ENCODE measurements at regions not wholly inside any gene's neighbourhood (a gene's known extent, or its start where the extent isn't known, plus 50 kb on each side); places are given as distances from the start of the nearest gene placed in this dataset.

- Histone ChIP-seq H3K27me3 (no peaks in the 10 kb centered on the region), H3K4me1 (no peaks in the 10 kb centered on the region), H3K36me3 (no peaks in the 10 kb centered on the region), H3K27ac (no peak overlapping the region), H3K4me3 (no peak overlapping the region), H3K9me3 (no peaks in the 10 kb centered on the region)
- 28% methylated on average over 6 of the region's 6 CpGs for WGBS
- TF ChIP-seq EP300 (IDR thresholded peaks at IDR 0.05) (no peak), POLR2AphosphoS5 (IDR thresholded peaks at IDR 0.05) (no peak), POLR2A (IDR thresholded peaks at IDR 0.05) (no peak), CTCF (IDR thresholded peaks at IDR 0.05) (no peak)
- DNase-seq (ENCODE audit: low spot score in 2 of 2) = no peak
Observed at GRCh38 chr21:41010101-41010435, 157.9 kb upstream of the BACE2 start.

- TF ChIP-seq POLR2A (IDR thresholded peaks at IDR 0.05) = no peak
- TF ChIP-seq POLR2AphosphoS5 (IDR thresholded peaks at IDR 0.05) = no peak
- no peak for TF ChIP-seq CTCF (IDR thresholded peaks at IDR 0.05)
- no peak for TF ChIP-seq EP300 (IDR thresholded peaks at IDR 0.05)
- 48% methylated on average over 15 of the region's 16 CpGs for WGBS
- no peak overlapping the region for H3K27ac ChIP-seq
- H3K27me3 ChIP-seq = no peaks in the 10 kb centered on the region
- no peaks in the 10 kb centered on the region for H3K4me1 ChIP-seq
- DNase-seq (ENCODE audit: low spot score in 2 of 2) = no peak
- H3K36me3 ChIP-seq = no peaks in the 10 kb centered on the region
- H3K9me3 ChIP-seq = no peaks in the 10 kb centered on the region
- H3K4me3 ChIP-seq = no peak overlapping the region
Observed at GRCh38 chr21:41011098-41011731, 156.7 kb upstream of the BACE2 start.

- Histone ChIP-seq H3K4me1 (no peaks in the 10 kb centered on the region), H3K36me3 (no peaks in the 10 kb centered on the region), H3K27ac (no peak overlapping the region), H3K9me3 (no peaks in the 10 kb centered on the region), H3K4me3 (no peak overlapping the region), H3K27me3 (no peaks in the 10 kb centered on the region)
- 46% methylated on average over 11 of the region's 16 CpGs for WGBS
- DNase-seq (ENCODE audit: low spot score in 2 of 2) = no peak
- TF ChIP-seq CTCF (IDR thresholded peaks at IDR 0.05) (no peak), POLR2AphosphoS5 (IDR thresholded peaks at IDR 0.05) (no peak), POLR2A (IDR thresholded peaks at IDR 0.05) (no peak), EP300 (IDR thresholded peaks at IDR 0.05) (no peak)
Observed at GRCh38 chr21:41011951-41012366, 156.0 kb upstream of the BACE2 start.

GRCh38 chr21:41012425-41012824 is 155.5 kb upstream of the BACE2 start:
- H3K27me3 ChIP-seq = no peaks in the 10 kb centered on the region
- H3K4me1 ChIP-seq = no peaks in the 10 kb centered on the region
- 86% methylated on average over 3 of the region's 3 CpGs for WGBS
- H3K36me3 ChIP-seq = no peaks in the 10 kb centered on the region
- DNase-seq (ENCODE audit: low spot score in 2 of 2) = no peak
- H3K4me3 ChIP-seq = no peak overlapping the region
- H3K27ac ChIP-seq = no peak overlapping the region
- H3K9me3 ChIP-seq = no peaks in the 10 kb centered on the region
- TF ChIP-seq POLR2A (IDR thresholded peaks at IDR 0.05) (no peak), POLR2AphosphoS5 (IDR thresholded peaks at IDR 0.05) (no peak), EP300 (IDR thresholded peaks at IDR 0.05) (no peak), CTCF (IDR thresholded peaks at IDR 0.05) (no peak)

- 80% methylated on average over 2 of the region's 2 CpGs for whole genome bisulfite sequencing
- H3K9me3 ChIP-seq = no peaks in the 10 kb centered on the region
- no peaks in the 10 kb centered on the region for H3K4me1 ChIP-seq
- H3K27ac ChIP-seq = no peak overlapping the region
- H3K27me3 ChIP-seq = no peaks in the 10 kb centered on the region
- no peaks in the 10 kb centered on the region for H3K36me3 ChIP-seq
- TF ChIP-seq CTCF (IDR thresholded peaks at IDR 0.05) (no peak), POLR2A (IDR thresholded peaks at IDR 0.05) (no peak), POLR2AphosphoS5 (IDR thresholded peaks at IDR 0.05) (no peak), EP300 (IDR thresholded peaks at IDR 0.05) (no peak)
- no peak for DNase-seq (ENCODE audit: low spot score in 2 of 2)
- no peak overlapping the region for H3K4me3 ChIP-seq
Observed at GRCh38 chr21:41016472-41016871, 151.5 kb upstream of the BACE2 start.
